ENCODE measurements at regions not wholly inside any gene's neighbourhood (a gene's known extent, or its start where the extent isn't known, plus 50 kb on each side); places are given as distances from the start of the nearest gene placed in this dataset.

GRCh38 chr3:177803500-177803899, 606.2 kb upstream of the TBL1XR1 start:
- H3K4me1 Mint-ChIP-seq: no peaks in the 10 kb centered on the region
- Histone ChIP-seq H3K4me1 (ENCODE audit: control insufficient read depth in 2 of 2, insufficient read depth in 2 of 2, low read length in 2 of 2) (no peaks in the 10 kb centered on the region), H2AFZ (ENCODE audit: insufficient read depth, low read depth, low read length, poor library complexity, severe bottlenecking) (no peak overlapping the region), H3K27me3 (replicated peaks in 1 of 4; ENCODE audit: control extremely low read depth in 1 of 4, control insufficient read depth in 3 of 4, insufficient read depth in 4 of 4, low read length in 3 of 4) (no peaks in the 10 kb centered on the region), H3K9me3 (ENCODE audit: control extremely low read depth in 1 of 3, control insufficient read depth in 2 of 3, insufficient read depth in 1 of 3, low read length in 2 of 3) (no peaks in the 10 kb centered on the region), H4K20me1 (ENCODE audit: control insufficient read depth, insufficient read depth, low read length, poor library complexity, severe bottlenecking) (no peaks in the 10 kb centered on the region), H3K79me2 (ENCODE audit: control insufficient read depth, insufficient read depth, low read length) (no peaks in the 10 kb centered on the region), H3K36me3 (replicated peaks in 1 of 2; ENCODE audit: control extremely low read depth in 1 of 2, control insufficient read depth in 1 of 2, extremely low read depth in 1 of 2, insufficient read depth in 2 of 2, low read length in 1 of 2) (no peaks in the 10 kb centered on the region), H3K9ac (ENCODE audit: low read length) (no peak overlapping the region), H3K27ac (ENCODE audit: low read length in 2 of 2) (no peak overlapping the region), H3K4me2 (replicated peaks; ENCODE audit: low read depth, low read length, poor library complexity, severe bottlenecking) (no peak overlapping the region), H3K4me3 (ENCODE audit: control extremely low read depth in 1 of 5, extremely low read depth in 1 of 5, insufficient read depth in 1 of 5, low read depth in 2 of 5, low read length in 4 of 5) (no peak overlapping the region)
- H3K9me3 Mint-ChIP-seq (ENCODE audit: insufficient read depth): peaks cover 3% of the 10 kb centered on the region
- H3K4me3 Mint-ChIP-seq: no peak overlapping the region
- H3K27me3 Mint-ChIP-seq: peaks cover 3% of the 10 kb centered on the region
- no peak overlapping the region for H3K27ac Mint-ChIP-seq
- DNase-seq (no peak), ATAC-seq (ENCODE audit: low read depth) (no peak)
- ChIA-PET POLR2A (no interaction called here), CTCF (interaction anchor here (0.6 kb wide), 1 partner anchor 493 kb away, joined by 3 read pairs; no protein-coding TSS in a partner anchor)
- no CpG with 5 or more reads among the region's 4 CpGs for WGBS (ENCODE audit: insufficient coverage)
- intact Hi-C loops (cut with micrococcal nuclease): no loop called here
- TF ChIP-seq EZH2 (IDR thresholded peaks at IDR 0.05; ENCODE audit: borderline replicate concordance, insufficient read depth, low read depth, low read length, poor library complexity, severe bottlenecking) (no peak), CTCF (IDR thresholded peaks at IDR 0.05) (no peak)

- ChIA-PET POLR2A (no interaction called here), CTCF (no interaction called here)
- intact Hi-C loops (cut with micrococcal nuclease): no loop called here
- Histone ChIP-seq H3K4me3 (ENCODE audit: control extremely low read depth in 1 of 5, extremely low read depth in 1 of 5, insufficient read depth in 1 of 5, low read depth in 2 of 5, low read length in 4 of 5) (no peak overlapping the region), H3K27ac (ENCODE audit: low read length in 2 of 2) (no peak overlapping the region), H3K9ac (ENCODE audit: low read length) (no peak overlapping the region), H4K20me1 (ENCODE audit: control insufficient read depth, insufficient read depth, low read length, poor library complexity, severe bottlenecking) (no peaks in the 10 kb centered on the region), H3K36me3 (replicated peaks in 1 of 2; ENCODE audit: control extremely low read depth in 1 of 2, control insufficient read depth in 1 of 2, extremely low read depth in 1 of 2, insufficient read depth in 2 of 2, low read length in 1 of 2) (no peaks in the 10 kb centered on the region), H2AFZ (ENCODE audit: insufficient read depth, low read depth, low read length, poor library complexity, severe bottlenecking) (no peak overlapping the region), H3K4me1 (ENCODE audit: control insufficient read depth in 2 of 2, insufficient read depth in 2 of 2, low read length in 2 of 2) (no peaks in the 10 kb centered on the region), H3K27me3 (replicated peaks in 1 of 4; ENCODE audit: control extremely low read depth in 1 of 4, control insufficient read depth in 3 of 4, insufficient read depth in 4 of 4, low read length in 3 of 4) (no peaks in the 10 kb centered on the region), H3K4me2 (replicated peaks; ENCODE audit: low read depth, low read length, poor library complexity, severe bottlenecking) (no peak overlapping the region), H3K9me3 (ENCODE audit: control extremely low read depth in 1 of 3, control insufficient read depth in 2 of 3, insufficient read depth in 1 of 3, low read length in 2 of 3) (no peaks in the 10 kb centered on the region), H3K79me2 (ENCODE audit: control insufficient read depth, insufficient read depth, low read length) (no peaks in the 10 kb centered on the region)
- Mint-ChIP-seq H3K4me3 (no peak overlapping the region), H3K27me3 (peaks cover 3% of the 10 kb centered on the region), H3K9me3 (ENCODE audit: insufficient read depth) (peaks cover 3% of the 10 kb centered on the region), H3K27ac (no peak overlapping the region), H3K4me1 (no peaks in the 10 kb centered on the region)
- DNase-seq (no peak), ATAC-seq (ENCODE audit: low read depth) (no peak)
- WGBS (ENCODE audit: insufficient coverage): 100% methylated on average over 1 of the region's 3 CpGs
- TF ChIP-seq CTCF (IDR thresholded peaks at IDR 0.05): no peak
- TF ChIP-seq EZH2 (IDR thresholded peaks at IDR 0.05; ENCODE audit: borderline replicate concordance, insufficient read depth, low read depth, low read length, poor library complexity, severe bottlenecking): no peak
Measured at GRCh38 chr3:177804032-177804431, 606.8 kb upstream of the TBL1XR1 start.
